Small intestine (tissue), 7 donors: ENCODE measurements at regions not wholly inside any gene's neighbourhood (a gene's known extent, or its start where the extent isn't known, plus 50 kb on each side); places are given as distances from the start of the nearest gene placed in this dataset.
"Not testable (repeated sequence)": the region's sequence is repeated elsewhere in the genome, so short reads cannot be mapped to it uniquely, and the experiment has no call there.

Experiments
- DNase-seq, 2 donors: peaks; one replicate each; pipeline versions ENCODE4 v3.0.0 to v3.0.0-alpha.2; 2013
- FAIRE-seq: peaks from 2 replicates; lab custom pipeline; 2012; peaks lifted over from hg19 to GRCh38; lab: Jason Lieb, UNC
- H3K27ac ChIP-seq, 3 donors: one replicate each; pipeline ENCODE4 v1.5.1; 2013; ENCODE audit warnings: low read length in 2 of 3, mild to moderate bottlenecking in 2 of 3, control low read depth in 1 of 3, inconsistent platforms in 1 of 3, low read depth in 1 of 3, moderate library complexity in 1 of 3
- H3K27me3 ChIP-seq, 3 donors: one replicate each; pipeline ENCODE4 v1.6.1; 2013; ENCODE audit warnings: low read length in 3 of 3, inconsistent platforms in 1 of 3; ENCODE audit not compliant: control insufficient read depth in 3 of 3, insufficient read depth in 3 of 3
- H3K36me3 ChIP-seq, 3 donors: one replicate each; pipeline ENCODE4 v1.6.1; 2013; ENCODE audit warnings: low read length in 3 of 3, inconsistent platforms in 1 of 3, low read depth in 1 of 3, mild to moderate bottlenecking in 1 of 3, moderate library complexity in 1 of 3; ENCODE audit not compliant: control insufficient read depth in 3 of 3, insufficient read depth in 2 of 3
- H3K4me1 ChIP-seq, 3 donors: one replicate each; pipeline ENCODE4 v1.6.1; 2013; ENCODE audit warnings: low read length in 2 of 3, inconsistent platforms in 1 of 3, low read depth in 1 of 3, mild to moderate bottlenecking in 1 of 3, moderate library complexity in 1 of 3; ENCODE audit not compliant: control insufficient read depth in 3 of 3, insufficient read depth in 2 of 3
- H3K4me3 ChIP-seq, 3 donors: one replicate each; pipeline ENCODE4 v1.5.1; 2013; ENCODE audit warnings: low read length in 3 of 3, control low read depth in 1 of 3, inconsistent platforms in 1 of 3, low read depth in 1 of 3, mild to moderate bottlenecking in 1 of 3, moderate library complexity in 1 of 3
- H3K9me3 ChIP-seq, 2 donors: one replicate each; pipeline ENCODE4 v1.6.1; 2013; ENCODE audit warnings: low read depth in 1 of 2, low read length in 1 of 2; ENCODE audit not compliant: control insufficient read depth in 2 of 2, insufficient read depth in 1 of 2
- whole genome bisulfite sequencing, 3 donors: extraction: QIAGEN DNeasy Blood & Tissue Kit; methylation state at CpG; one replicate each; pipeline ENCODE4 v1.1.7; 2013; 5-methylcytosine and 5-hydroxymethylcytosine counted together
- donor health status: healthy with polysubstance abuse.
- donor health status: control.
- donor health status: control.
- donor health status: Bipolar disorder and iron deficiency.
- donor health status: healthy.

DNA sequence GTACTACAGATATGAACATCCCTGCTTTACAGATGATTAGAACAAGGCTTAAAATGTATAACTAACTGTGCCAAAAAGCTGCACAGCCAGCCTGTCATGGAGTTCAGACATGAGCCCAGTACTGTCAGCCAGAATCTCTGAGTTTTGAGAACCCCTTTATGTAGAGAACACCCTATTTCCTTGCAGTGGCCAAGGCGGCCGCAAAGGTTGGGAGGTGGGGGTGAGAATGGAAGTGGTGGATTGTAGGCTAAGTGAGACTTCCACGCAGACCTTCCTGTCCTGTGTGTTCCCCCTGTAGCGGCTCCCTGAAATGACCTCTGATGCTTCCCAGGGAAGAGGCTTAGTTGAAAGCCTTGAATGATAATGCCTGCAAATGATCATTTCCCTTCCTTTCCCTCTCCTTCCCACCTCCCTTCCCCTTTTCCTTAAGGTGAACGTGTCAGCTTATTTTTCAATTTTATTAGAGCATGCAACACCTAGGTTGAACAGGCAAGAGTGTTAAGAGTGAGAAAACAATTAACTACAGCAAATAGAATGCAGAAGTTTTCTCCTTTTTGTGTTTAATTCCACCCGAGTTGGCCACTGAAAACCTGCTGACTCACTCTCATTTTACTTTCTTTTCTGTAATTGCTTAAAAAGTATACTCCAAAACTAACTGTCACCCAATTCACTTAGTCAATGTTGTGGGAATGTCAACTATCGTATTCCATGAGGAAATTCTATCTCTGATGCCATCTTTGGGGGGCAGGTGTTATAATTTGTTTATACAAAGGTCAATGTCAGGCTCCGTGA is 167.0 kb upstream of the EDNRB start:
- DNase-seq: no peak
- H3K9me3 ChIP-seq: no peaks in the 10 kb centered on the region
- no peak overlapping the region for H3K4me3 ChIP-seq
- no peaks in the 10 kb centered on the region for H3K36me3 ChIP-seq
- H3K4me1 ChIP-seq: peaks cover 0 to 2% (median 0%) of the 10 kb centered on the region in 3 donors
- no peak for FAIRE-seq
- H3K27me3 ChIP-seq: no peaks in the 10 kb centered on the region
- peak overlapping the region in 1 of 3 donors; percentile 58 for H3K27ac ChIP-seq
- 39 to 47% (median 42%) methylated on average over 8 of the region's 8 CpGs for WGBS, 3 donors

DNA sequence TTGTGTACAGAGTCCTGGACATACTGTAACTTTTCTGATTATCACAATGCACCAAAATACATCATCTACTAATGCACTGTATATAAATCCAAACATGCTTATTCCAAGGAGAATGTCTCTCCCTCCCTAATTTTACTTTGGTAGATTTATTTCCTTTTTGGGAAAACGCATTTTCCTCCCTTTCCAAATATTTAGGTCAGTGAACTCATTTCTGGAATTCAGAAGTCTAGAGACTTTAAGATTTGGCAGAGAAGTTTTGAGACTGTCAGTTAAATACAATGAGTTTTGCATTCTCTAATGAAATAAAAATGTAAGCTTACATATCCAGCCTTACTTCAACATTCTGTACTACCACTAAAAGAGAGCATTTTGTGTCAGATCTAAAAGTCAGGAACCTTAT is 165.8 kb upstream of the EDNRB start:
- 60 to 81% (median 73%) methylated on average over 1 of the region's 1 CpG for WGBS, 3 donors
- Histone ChIP-seq H3K9me3 (peaks cover 0 to 2% of the 10 kb centered on the region in 2 donors), H3K4me1 (peaks cover 0 to 2% (median 0%) of the 10 kb centered on the region in 3 donors), H3K4me3 (no peak overlapping the region), H3K27ac (no peak overlapping the region), H3K27me3 (no peaks in the 10 kb centered on the region), H3K36me3 (no peaks in the 10 kb centered on the region)
- DNase-seq (no peak), FAIRE-seq (no peak)

DNA sequence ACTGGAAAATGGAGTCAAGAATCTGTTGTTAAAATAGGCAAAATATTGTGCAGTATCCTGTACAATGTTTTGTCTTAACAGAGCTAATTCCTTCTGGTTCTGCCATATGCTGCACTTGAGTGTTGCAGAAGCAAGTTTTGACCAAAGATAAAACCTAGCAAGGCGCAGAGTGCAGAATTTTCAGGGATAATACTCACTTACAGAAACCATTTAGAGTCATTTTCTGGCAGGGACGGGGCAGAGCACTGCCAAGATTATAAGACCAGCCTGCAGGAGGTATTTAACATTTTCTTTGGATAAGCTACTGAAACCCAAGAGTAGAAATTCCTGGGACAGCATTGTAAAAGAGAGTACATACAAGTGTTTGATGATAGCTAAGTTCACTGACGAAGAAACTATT is 159.5 kb upstream of the EDNRB start:
- H3K27me3 ChIP-seq: no peaks in the 10 kb centered on the region
- no peak for DNase-seq
- no peak overlapping the region for H3K27ac ChIP-seq
- 72 to 83% (median 73%) methylated on average over 3 of the region's 3 CpGs for WGBS, 3 donors
- H3K4me1 ChIP-seq: no peaks in the 10 kb centered on the region
- no peak overlapping the region for H3K4me3 ChIP-seq
- FAIRE-seq: no peak
- peaks cover 0 to 2% of the 10 kb centered on the region in 2 donors for H3K9me3 ChIP-seq
- no peaks in the 10 kb centered on the region for H3K36me3 ChIP-seq

DNA sequence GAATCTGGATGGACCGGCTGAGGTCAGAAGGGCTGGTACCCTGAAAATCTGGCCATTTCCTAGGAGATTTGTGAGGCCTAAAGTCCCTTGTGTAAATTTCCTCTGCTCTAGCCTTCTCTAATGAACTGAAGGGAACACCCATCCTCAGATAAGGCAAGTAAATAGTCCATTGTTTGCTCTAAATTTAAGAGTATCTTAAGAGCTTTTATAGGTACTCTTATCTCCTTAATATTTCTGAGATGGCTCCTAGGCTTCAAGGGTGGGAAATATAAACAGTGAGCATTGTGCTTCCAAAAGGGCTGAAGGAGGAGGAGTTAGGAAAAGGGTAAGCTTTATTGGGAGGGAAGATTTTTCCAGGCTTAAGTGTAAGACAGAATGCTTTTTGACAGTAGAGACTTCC is 148.7 kb upstream of the EDNRB start:
- H3K27ac ChIP-seq: no peak overlapping the region
- H3K4me1 ChIP-seq: no peaks in the 10 kb centered on the region
- no peaks in the 10 kb centered on the region for H3K36me3 ChIP-seq
- FAIRE-seq (no peak), DNase-seq (no peak)
- no peak overlapping the region for H3K4me3 ChIP-seq
- H3K9me3 ChIP-seq: no peaks in the 10 kb centered on the region
- 31 to 63% (median 51%) methylated on average over 1 of the region's 1 CpG for WGBS, 3 donors
- H3K27me3 ChIP-seq: no peaks in the 10 kb centered on the region

DNA sequence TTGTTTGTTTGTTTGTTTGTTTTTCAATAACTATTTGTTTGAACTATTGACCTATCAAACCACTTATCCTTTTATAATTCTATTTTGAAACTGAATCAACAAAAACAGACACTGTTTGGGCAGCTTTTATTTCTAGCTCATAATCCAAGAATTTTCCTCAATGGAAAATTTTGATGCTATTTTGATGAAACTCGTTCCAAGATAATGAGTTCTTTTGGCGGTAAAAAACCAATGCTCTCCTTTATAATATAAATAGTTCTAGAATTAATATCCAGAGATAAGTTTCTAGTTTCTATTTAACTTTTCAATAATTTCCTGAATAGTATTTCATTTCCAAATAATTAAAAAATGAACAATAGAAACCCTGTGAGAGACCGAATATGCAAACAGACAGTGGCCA is 146.5 kb upstream of the EDNRB start:
- Histone ChIP-seq H3K27me3 (no peaks in the 10 kb centered on the region), H3K4me1 (no peaks in the 10 kb centered on the region), H3K4me3 (no peak overlapping the region), H3K27ac (no peak overlapping the region), H3K9me3 (no peaks in the 10 kb centered on the region), H3K36me3 (no peaks in the 10 kb centered on the region)
- DNase-seq (no peak), FAIRE-seq (no peak)
- WGBS, 3 donors: 76 to 89% (median 77%) methylated on average over 3 of the region's 3 CpGs

DNA sequence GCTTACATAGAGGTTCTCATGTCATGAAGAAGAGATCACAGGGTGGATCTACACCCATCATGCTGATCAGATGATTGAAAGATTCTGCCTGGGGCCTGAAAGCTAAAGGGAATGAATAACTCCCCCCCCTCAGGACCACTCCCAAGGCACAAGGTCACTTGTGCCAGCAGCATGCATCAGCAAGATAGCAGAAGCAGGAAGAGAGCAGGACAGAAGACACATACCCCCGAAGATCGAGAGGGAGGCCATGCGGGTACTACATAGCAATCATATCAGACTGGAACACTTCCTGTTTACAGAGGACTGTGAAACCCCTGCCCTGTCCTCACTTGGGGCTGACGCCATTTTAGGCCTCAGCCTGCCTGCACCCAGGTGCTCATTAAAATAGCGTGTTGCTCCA is 143.2 kb upstream of the EDNRB start:
- 82 to 87% (median 85%) methylated on average over 5 of the region's 5 CpGs for WGBS, 3 donors
- DNase-seq (no peak), FAIRE-seq (no peak)
- H3K4me3 ChIP-seq: no peak overlapping the region
- no peaks in the 10 kb centered on the region for H3K27me3 ChIP-seq
- H3K36me3 ChIP-seq: no peaks in the 10 kb centered on the region
- peaks cover 0 to 12% of the 10 kb centered on the region in 2 donors for H3K9me3 ChIP-seq
- no peak overlapping the region for H3K27ac ChIP-seq
- no peaks in the 10 kb centered on the region for H3K4me1 ChIP-seq

DNA sequence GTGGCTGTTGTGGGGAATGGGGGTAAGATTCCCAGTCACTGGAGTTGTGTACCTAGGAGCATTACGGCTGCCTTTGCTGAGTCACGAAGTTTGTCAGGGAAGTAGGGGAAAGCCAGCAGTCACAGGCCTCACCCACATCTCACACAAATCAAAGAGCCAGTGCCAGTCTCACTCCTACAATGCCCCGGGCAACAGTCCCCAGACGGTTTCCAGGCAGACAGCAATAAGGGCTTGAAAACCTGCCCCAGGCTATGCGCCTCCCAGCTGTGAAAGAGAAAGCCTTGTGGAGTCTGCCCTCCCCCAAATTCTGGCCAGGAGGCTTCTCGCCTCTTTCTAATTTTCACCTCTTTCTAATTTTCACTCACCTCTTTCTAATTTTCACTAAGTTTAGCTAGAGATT is 142.3 kb upstream of the EDNRB start:
- Histone ChIP-seq H3K36me3 (no peaks in the 10 kb centered on the region), H3K9me3 (peaks cover 0 to 20% of the 10 kb centered on the region in 2 donors), H3K4me3 (no peak overlapping the region), H3K27me3 (no peaks in the 10 kb centered on the region), H3K4me1 (no peaks in the 10 kb centered on the region), H3K27ac (no peak overlapping the region)
- DNase-seq: no peak
- FAIRE-seq: no peak
- WGBS, 3 donors: 86 to 91% (median 89%) methylated on average over 6 of the region's 6 CpGs

DNA sequence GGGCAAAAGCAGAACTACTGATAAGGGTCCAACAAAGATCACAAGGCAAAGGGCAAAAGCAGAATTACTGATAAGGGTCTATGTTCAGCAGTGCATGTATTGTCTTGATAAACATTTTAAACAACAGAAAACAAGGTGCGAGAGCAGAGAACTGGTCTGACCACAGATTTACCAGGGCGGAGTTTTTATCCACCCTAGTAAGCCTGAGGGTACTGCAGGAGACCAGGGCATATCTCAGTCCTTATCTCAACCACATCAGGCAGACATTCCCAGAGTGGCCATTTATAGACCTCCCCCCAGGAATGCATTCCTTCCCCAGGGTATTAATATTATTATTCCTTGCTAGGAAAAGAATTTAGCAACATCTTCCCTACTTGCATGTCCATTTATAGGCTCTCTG is 138.2 kb upstream of the EDNRB start:
- WGBS, 3 donors: 63 to 91% (median 75%) methylated on average over 2 of the region's 2 CpGs
- peaks cover 0 to 23% of the 10 kb centered on the region in 2 donors for H3K9me3 ChIP-seq
- not testable (repeated sequence) for DNase-seq, H3K4me1 ChIP-seq, H3K4me3 ChIP-seq, H3K27ac ChIP-seq, FAIRE-seq, H3K36me3 ChIP-seq, H3K27me3 ChIP-seq

DNA sequence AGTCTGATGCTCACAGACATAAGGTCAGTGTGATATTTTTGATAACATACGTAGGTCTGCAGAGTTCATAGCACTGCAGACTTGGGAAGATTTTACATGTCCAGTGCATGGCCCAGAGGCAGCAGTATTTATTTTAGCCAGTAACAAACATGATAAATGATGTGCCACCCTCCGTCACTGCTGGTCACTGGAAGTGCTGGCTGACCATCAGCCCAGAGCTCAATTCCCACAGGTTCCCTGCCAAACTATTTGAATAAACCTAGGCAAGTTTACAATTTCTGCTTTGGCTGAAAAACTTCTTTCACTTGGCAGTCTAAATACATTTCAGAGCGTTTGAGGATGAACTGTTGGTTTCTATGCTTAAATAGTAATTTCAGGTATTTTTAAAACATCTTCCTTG is 135.5 kb upstream of the EDNRB start:
- Histone ChIP-seq H3K4me3 (no peak overlapping the region), H3K27me3 (no peaks in the 10 kb centered on the region), H3K36me3 (no peaks in the 10 kb centered on the region), H3K9me3 (peaks cover 0 to 20% of the 10 kb centered on the region in 2 donors), H3K4me1 (no peaks in the 10 kb centered on the region), H3K27ac (no peak overlapping the region)
- no peak for DNase-seq
- WGBS, 3 donors: 55 to 71% (median 66%) methylated on average over 3 of the region's 3 CpGs
- no peak for FAIRE-seq
